ENCODE measurements at regions not wholly inside any gene's neighbourhood (a gene's known extent, or its start where the extent isn't known, plus 50 kb on each side); places are given as distances from the start of the nearest gene placed in this dataset.

GRCh38 chr9:38176251-38176650 lies 107.2 kb upstream of the SHB start (continued):
- TF ChIP-seq ZNF281 (CRISPR knock-in tag; IDR thresholded peaks at IDR 0.05) (no peak), ESRRA (CRISPR knock-in tag; IDR thresholded peaks at IDR 0.05; ENCODE audit: borderline replicate concordance) (no peak)

- no peak overlapping the region for H3K4me3 Mint-ChIP-seq
- H3K27me3 Mint-ChIP-seq (ENCODE audit: low read depth), result peaks cover 27% of the 10 kb centered on the region
- no peak for DNase-seq (ENCODE audit: low spot score)
- CTCF ChIA-PET, result no interaction called here
- peaks cover 26% of the 10 kb centered on the region for H3K4me1 Mint-ChIP-seq
- POLR2A ChIA-PET, result no interaction called here
- ATAC-seq, result no peak
- H3K27ac Mint-ChIP-seq, result no peak overlapping the region
- H3K9me3 Mint-ChIP-seq, result peaks cover 33% of the 10 kb centered on the region
- peaks cover 16% of the 10 kb centered on the region for H3K36me3 Mint-ChIP-seq
- no peak for TF ChIP-seq SOX15 (CRISPR knock-in tag; IDR thresholded peaks at IDR 0.05)
- TF ChIP-seq AFF4 (CRISPR knock-in tag; IDR thresholded peaks at IDR 0.05; ENCODE audit: borderline replicate concordance), result no peak
Measured at GRCh38 chr9:38175423-38175822, 106.4 kb upstream of the SHB start.

- ChIA-PET POLR2A (no interaction called here), CTCF (interaction anchor here (1.8 to 2.2 kb wide), 2 partner anchors 12 to 85 kb away, joined by 6 to 14 read pairs; no protein-coding TSS in a partner anchor)
- DNase-seq (ENCODE audit: low spot score) (peak; percentile 26), ATAC-seq (peak; percentile 89)
- peak overlapping the region; percentile 65; the same call in 1 of the 2 replicates for H3K27ac Mint-ChIP-seq
- no peak overlapping the region for H3K4me3 Mint-ChIP-seq
- peaks cover 29% of the 10 kb centered on the region for H3K4me1 Mint-ChIP-seq
- H3K27me3 Mint-ChIP-seq (ENCODE audit: low read depth), result peaks cover 26% of the 10 kb centered on the region
- TF ChIP-seq MLX (CRISPR knock-in tag; IDR thresholded peaks at IDR 0.05), result no peak
- TF ChIP-seq ZBTB43 (CRISPR knock-in tag; IDR thresholded peaks at IDR 0.05), result no peak
- TF ChIP-seq TCF7 (CRISPR knock-in tag; IDR thresholded peaks at IDR 0.05; ENCODE audit: low read depth), result no peak
- TF ChIP-seq ATF1 (CRISPR knock-in tag; IDR thresholded peaks at IDR 0.05), result no peak
- TF ChIP-seq FOXK1 (CRISPR knock-in tag; IDR thresholded peaks at IDR 0.05), result no peak
- no peak for TF ChIP-seq ZNF281 (CRISPR knock-in tag; IDR thresholded peaks at IDR 0.05)
- TF ChIP-seq USF2 (CRISPR knock-in tag; IDR thresholded peaks at IDR 0.05), result no peak
- TF ChIP-seq MAX (CRISPR knock-in tag; IDR thresholded peaks at IDR 0.05), result no peak
- TF ChIP-seq E2F4 (CRISPR knock-in tag; IDR thresholded peaks at IDR 0.05; ENCODE audit: borderline replicate concordance, low read depth), result no peak
- no peak for TF ChIP-seq CREB1 (CRISPR knock-in tag; IDR thresholded peaks at IDR 0.05)
- no peak for TF ChIP-seq AFF4 (CRISPR knock-in tag; IDR thresholded peaks at IDR 0.05; ENCODE audit: borderline replicate concordance)
- H3K36me3 Mint-ChIP-seq, result peaks cover 23% of the 10 kb centered on the region
- peaks cover 42% of the 10 kb centered on the region for H3K9me3 Mint-ChIP-seq
Measured at GRCh38 chr9:38172586-38172985, 103.6 kb upstream of the SHB start.

Measured in WTC11 (cell line).